ENCODE measurements at regions not wholly inside any gene's neighbourhood (a gene's known extent, or its start where the extent isn't known, plus 50 kb on each side); places are given as distances from the start of the nearest gene placed in this dataset.

DNA sequence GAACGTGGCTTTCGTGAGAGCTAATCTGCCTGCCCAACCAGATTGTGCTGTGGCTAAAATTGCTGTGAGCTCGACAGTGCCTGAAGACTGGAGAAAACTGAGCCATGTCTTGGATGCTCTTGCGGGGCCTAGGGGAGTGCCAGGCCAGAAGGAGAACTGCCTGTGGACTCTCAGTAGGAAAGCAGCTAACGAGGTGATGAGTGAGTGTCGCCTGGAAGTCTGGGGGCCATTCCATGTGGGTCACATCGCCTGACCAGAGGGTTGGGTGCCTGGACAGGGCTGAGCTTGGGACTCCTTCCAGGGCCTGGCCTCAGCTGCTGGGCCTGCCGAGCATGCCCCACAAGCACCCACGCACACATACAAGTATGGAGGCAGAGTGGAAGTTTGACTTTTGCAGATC lies 166.5 kb downstream of the VEGFA start:
- TF ChIP-seq CTCF (IDR thresholded peaks at IDR 0.05; ENCODE audit: insufficient read depth, low read length, poor library complexity, severe bottlenecking), result no peak
- TF ChIP-seq EZH2phosphoT487 (conservative IDR thresholded peaks at IDR 0.05; ENCODE audit: low read length), result no peak

Data from SU-DHL-6 (cell line).